ENCODE measurements at regions not wholly inside any gene's neighbourhood (a gene's known extent, or its start where the extent isn't known, plus 50 kb on each side); places are given as distances from the start of the nearest gene placed in this dataset.

DNA sequence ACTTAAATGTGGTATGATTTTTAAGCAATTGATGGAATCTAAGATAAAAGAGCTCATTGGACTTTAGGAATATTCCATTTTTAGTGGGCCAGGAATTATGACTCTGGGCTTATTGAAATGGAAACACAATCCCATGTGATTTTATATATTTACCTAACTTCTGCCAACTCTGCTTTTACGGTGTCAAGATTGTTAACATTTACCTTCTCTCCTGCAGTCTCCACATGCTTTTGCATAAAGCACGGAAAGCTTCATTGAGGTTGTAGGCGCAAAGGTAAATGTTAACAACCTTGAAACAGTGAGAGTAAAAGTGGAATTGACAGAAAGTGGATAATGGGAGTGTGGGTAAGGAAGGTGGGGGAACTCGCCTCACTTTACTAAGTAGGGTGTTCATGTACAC is 468.1 kb downstream of the PMP22 start:
- H3K27me3 ChIP-seq (ENCODE audit: control insufficient read depth in 1 of 2, insufficient read depth in 2 of 2, low read length in 2 of 2), result peaks cover 0 to 6% of the 10 kb centered on the region in 2 experiments; a peak in 1 of 5 replicates
- H3K27ac ChIP-seq (ENCODE audit: extremely low read length, insufficient read depth, low read length), result no peak overlapping the region
- no peak for FAIRE-seq
- intact Hi-C loops (cut with micrococcal nuclease; ENCODE audit: unreplicated experiment) (no loop called here), in situ Hi-C loops (cut with HindIII; ENCODE audit: extremely low pct_ligation_motif_present, low pct_unique_long_range_greater_than_20kb) (no loop called here)
- no peak for DNase-seq (ENCODE audit: low spot score)
- CTCF ChIA-PET (ENCODE audit: low intra/inter-chr PET ratio, low total read pairs), result no interaction called here
- no peak overlapping the region for H2AFZ ChIP-seq (ENCODE audit: low read length)
- BruUV-seq (replicated peaks), result no TSS peak
- H3K79me2 ChIP-seq (ENCODE audit: insufficient read depth, low read length), result no peaks in the 10 kb centered on the region
- no peak for ATAC-seq
- POLR2A ChIA-PET, result no interaction called here
- no peaks in the 10 kb centered on the region for H3K36me3 ChIP-seq (replicated peaks in 1 of 2; ENCODE audit: control insufficient read depth in 1 of 2, insufficient read depth in 2 of 2, low read length in 2 of 2)
- WGBS (ENCODE audit: low lambda C conversion rate), result 43% methylated on average over 4 of the region's 4 CpGs
- H3K9ac ChIP-seq (ENCODE audit: insufficient read depth, low read depth, low read length), result no peak overlapping the region
- no peak overlapping the region for H3K4me3 ChIP-seq (replicated peaks in 1 of 3; ENCODE audit: insufficient read depth in 1 of 3, low read depth in 2 of 3, low read length in 3 of 3)
- H3K4me2 ChIP-seq (ENCODE audit: low read depth, low read length), result no peak overlapping the region
- H3K4me1 ChIP-seq (ENCODE audit: insufficient read depth, low read length), result no peaks in the 10 kb centered on the region
- no peak for TF ChIP-seq ZNF232 (CRISPR knock-in tag; IDR thresholded peaks at IDR 0.05; ENCODE audit: borderline replicate concordance)
- TF ChIP-seq SRF (IDR thresholded peaks at IDR 0.05; ENCODE audit: low read depth, low read length), result no peak
- no peak for TF ChIP-seq BRD4 (CRISPR knock-in tag; IDR thresholded peaks at IDR 0.05)
- TF ChIP-seq, protein P1, sequence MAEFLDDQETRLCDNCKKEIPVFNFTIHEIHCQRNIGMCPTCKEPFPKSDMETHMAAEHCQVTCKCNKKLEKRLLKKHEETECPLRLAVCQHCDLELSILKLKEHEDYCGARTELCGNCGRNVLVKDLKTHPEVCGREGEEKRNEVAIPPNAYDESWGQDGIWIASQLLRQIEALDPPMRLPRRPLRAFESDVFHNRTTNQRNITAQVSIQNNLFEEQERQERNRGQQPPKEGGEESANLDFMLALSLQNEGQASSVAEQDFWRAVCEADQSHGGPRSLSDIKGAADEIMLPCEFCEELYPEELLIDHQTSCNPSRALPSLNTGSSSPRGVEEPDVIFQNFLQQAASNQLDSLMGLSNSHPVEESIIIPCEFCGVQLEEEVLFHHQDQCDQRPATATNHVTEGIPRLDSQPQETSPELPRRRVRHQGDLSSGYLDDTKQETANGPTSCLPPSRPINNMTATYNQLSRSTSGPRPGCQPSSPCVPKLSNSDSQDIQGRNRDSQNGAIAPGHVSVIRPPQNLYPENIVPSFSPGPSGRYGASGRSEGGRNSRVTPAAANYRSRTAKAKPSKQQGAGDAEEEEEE (CRISPR knock-in tag; IDR thresholded peaks at IDR 0.05; ENCODE audit: borderline replicate concordance), result no peak
- no peak for TF ChIP-seq SRY (CRISPR knock-in tag; IDR thresholded peaks at IDR 0.05)
- no peak for TF ChIP-seq HOXA5 (CRISPR knock-in tag; IDR thresholded peaks at IDR 0.05)
- TF ChIP-seq ZNF672 (CRISPR knock-in tag; IDR thresholded peaks at IDR 0.05), result no peak
- no peak for TF ChIP-seq RFX5 (IDR thresholded peaks at IDR 0.05; ENCODE audit: low read depth, low read length)
- TF ChIP-seq ZNF33B (CRISPR knock-in tag; IDR thresholded peaks at IDR 0.05), result no peak
- TF ChIP-seq, protein P2, sequence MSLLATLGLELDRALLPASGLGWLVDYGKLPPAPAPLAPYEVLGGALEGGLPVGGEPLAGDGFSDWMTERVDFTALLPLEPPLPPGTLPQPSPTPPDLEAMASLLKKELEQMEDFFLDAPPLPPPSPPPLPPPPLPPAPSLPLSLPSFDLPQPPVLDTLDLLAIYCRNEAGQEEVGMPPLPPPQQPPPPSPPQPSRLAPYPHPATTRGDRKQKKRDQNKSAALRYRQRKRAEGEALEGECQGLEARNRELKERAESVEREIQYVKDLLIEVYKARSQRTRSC (CRISPR knock-in tag; IDR thresholded peaks at IDR 0.05; ENCODE audit: low read depth), result no peak
- TF ChIP-seq ZSCAN29 (CRISPR knock-in tag; conservative IDR thresholded peaks at IDR 0.05), result no peak
- no peak for TF ChIP-seq ZNF564 (CRISPR knock-in tag; IDR thresholded peaks at IDR 0.05)
- no peak for TF ChIP-seq ZNF24 (IDR thresholded peaks at IDR 0.05)
- no peak for TF ChIP-seq NFYB (CRISPR knock-in tag; IDR thresholded peaks at IDR 0.05)
- TF ChIP-seq ZNF10 (CRISPR knock-in tag; IDR thresholded peaks at IDR 0.05; ENCODE audit: borderline replicate concordance, low read depth), result no peak
- no peak for TF ChIP-seq ZNF383 (CRISPR knock-in tag; IDR thresholded peaks at IDR 0.05; ENCODE audit: borderline replicate concordance)
- no peak for TF ChIP-seq ZMYM4 (CRISPR knock-in tag; IDR thresholded peaks at IDR 0.05)
- no peak for TF ChIP-seq KLF12 (CRISPR knock-in tag; IDR thresholded peaks at IDR 0.05; ENCODE audit: borderline replicate concordance)
- TF ChIP-seq ZNF431 (CRISPR knock-in tag; IDR thresholded peaks at IDR 0.05; ENCODE audit: borderline replicate concordance, low read depth), result no peak
- TF ChIP-seq DNMT3B (CRISPR knock-in tag; conservative IDR thresholded peaks at IDR 0.05), result no peak
- no peaks in the 10 kb centered on the region for H4K20me1 ChIP-seq (ENCODE audit: insufficient read depth, low read length)
- H3K9me3 ChIP-seq (ENCODE audit: low read length), result no peaks in the 10 kb centered on the region

Data from HepG2 (cell line).